Mucosa of descending colon (tissue), 3 donors: ENCODE measurements at regions not wholly inside any gene's neighbourhood (a gene's known extent, or its start where the extent isn't known, plus 50 kb on each side); places are given as distances from the start of the nearest gene placed in this dataset.

Experiments used
- ATAC-seq: fragments of 200-7000 bp; cut with Tn5 transposase; one replicate; pipeline ENCODE4 v1.9.1; 2020; ENCODE audit warnings: mild to moderate bottlenecking, moderate library complexity
- DNase-seq, 3 donors: peaks; one replicate each; pipeline ENCODE4 v3.0.0-alpha.2; 2020
- H3K36me3 ChIP-seq: fragments of 200-600 bp; one replicate; pipeline ENCODE4 v1.8.0; 2021; ENCODE audit warnings: low read depth, mild to moderate bottlenecking
- H3K4me1 ChIP-seq: fragments of 200-600 bp; one replicate; pipeline ENCODE4 v1.8.0; 2021; ENCODE audit warnings: low read depth, mild to moderate bottlenecking
- H3K4me3 ChIP-seq: fragments of 200-600 bp; one replicate; pipeline ENCODE4 v1.8.0; 2021; ENCODE audit warnings: mild to moderate bottlenecking
- H3K9me3 ChIP-seq: fragments of 200-600 bp; one replicate; pipeline ENCODE4 v1.8.0; 2021; ENCODE audit warnings: mild to moderate bottlenecking
- CTCF ChIP-seq: fragments of 200-600 bp; IDR thresholded peaks from one replicate; pipeline ENCODE4 v1.8.0; 2022; ENCODE audit warnings: antibody characterized with exemption, mild to moderate bottlenecking
- intact Hi-C, 2 donors: fragments of 100-400 bp; cut with DNase I in 1 of 2; cut with micrococcal nuclease in 1 of 2; formaldehyde crosslinking; loops; one replicate each; pipeline versions ENCODE4 v1.11.0 to v1.11.1; 2022; cut with DNase I, micrococcal nuclease
- donor health status: DM: no; HTN: no; CAD: no; lungs with moderate emphysema.
- donor health status: DM: no; HTN: no; CAD: no.
- donor health status: DM: no; HTN: yes; CAD: no.

GRCh38 chr11:92787638-92788037, 181.8 kb upstream of the MTNR1B start:
- Histone ChIP-seq H3K4me1 (no peaks in the 10 kb centered on the region), H3K9me3 (no peaks in the 10 kb centered on the region), H3K4me3 (no peak overlapping the region), H3K36me3 (no peaks in the 10 kb centered on the region)
- intact Hi-C loops, result no loop called here
- ATAC-seq (no peak), DNase-seq (no peak)
- TF ChIP-seq CTCF, result no peak

GRCh38 chr11:92789761-92790160, 179.7 kb upstream of the MTNR1B start:
- Histone ChIP-seq H3K36me3 (no peaks in the 10 kb centered on the region), H3K4me1 (no peaks in the 10 kb centered on the region), H3K9me3 (no peaks in the 10 kb centered on the region), H3K4me3 (no peak overlapping the region)
- ATAC-seq, result no peak
- intact Hi-C loops, result no loop called here
- no peak for DNase-seq
- no peak for TF ChIP-seq CTCF

GRCh38 chr11:92790366-92790765, 179.1 kb upstream of the MTNR1B start:
- DNase-seq (no peak), ATAC-seq (no peak)
- H3K36me3 ChIP-seq, result no peaks in the 10 kb centered on the region
- no peak overlapping the region for H3K4me3 ChIP-seq
- H3K4me1 ChIP-seq, result no peaks in the 10 kb centered on the region
- intact Hi-C loops, result no loop called here
- no peak for TF ChIP-seq CTCF
- no peaks in the 10 kb centered on the region for H3K9me3 ChIP-seq

- H3K36me3 ChIP-seq, result no peaks in the 10 kb centered on the region
- DNase-seq, result no peak
- H3K4me3 ChIP-seq, result no peak overlapping the region
- H3K4me1 ChIP-seq, result no peaks in the 10 kb centered on the region
- no peaks in the 10 kb centered on the region for H3K9me3 ChIP-seq
- intact Hi-C loops, result no loop called here
- TF ChIP-seq CTCF, result no peak
- ATAC-seq, result no peak
These were observed 178.4 kb upstream of the MTNR1B start for GRCh38 chr11:92790926-92791616.

GRCh38 chr11:92791886-92792285, 177.6 kb upstream of the MTNR1B start:
- Histone ChIP-seq H3K4me1 (no peaks in the 10 kb centered on the region), H3K9me3 (no peaks in the 10 kb centered on the region), H3K4me3 (no peak overlapping the region), H3K36me3 (no peaks in the 10 kb centered on the region)
- DNase-seq, result no peak
- intact Hi-C loops, result no loop called here
- no peak for TF ChIP-seq CTCF
- no peak for ATAC-seq

GRCh38 chr11:92793189-92793588, 176.3 kb upstream of the MTNR1B start:
- TF ChIP-seq CTCF, result no peak
- no peak for ATAC-seq
- no peak overlapping the region for H3K4me3 ChIP-seq
- no peaks in the 10 kb centered on the region for H3K9me3 ChIP-seq
- no peaks in the 10 kb centered on the region for H3K36me3 ChIP-seq
- no peak for DNase-seq
- intact Hi-C loops, result no loop called here
- H3K4me1 ChIP-seq, result no peaks in the 10 kb centered on the region
